ENCODE measurements at regions not wholly inside any gene's neighbourhood (a gene's known extent, or its start where the extent isn't known, plus 50 kb on each side); places are given as distances from the start of the nearest gene placed in this dataset.

DNA sequence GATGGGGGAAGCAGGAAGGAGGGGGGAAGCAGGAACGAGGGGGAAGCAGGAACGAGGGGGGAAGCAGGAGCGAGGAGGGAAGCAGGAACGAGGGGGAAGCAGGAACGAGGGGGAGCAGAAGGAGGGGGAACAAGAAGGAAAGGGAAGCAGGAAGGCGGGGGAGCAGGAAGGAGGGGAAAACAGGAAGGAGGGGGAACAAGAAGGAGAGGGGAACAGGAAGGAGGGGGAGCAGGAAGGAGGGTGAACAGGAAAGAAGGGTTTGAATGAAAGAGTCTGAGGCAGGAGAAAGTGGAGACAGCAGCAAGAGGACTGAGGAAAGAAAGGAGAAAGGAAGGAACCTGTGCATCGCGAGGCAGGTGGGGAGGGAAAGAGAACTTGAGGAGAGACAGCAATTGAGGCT, 256.6 kb downstream of the PTEN start:
- in situ Hi-C loops (cut with MboI; ENCODE audit: low pct_unique_long_range_greater_than_20kb, low sequenced_read_pairs), result no loop called here
- no peak for DNase-seq

DNA sequence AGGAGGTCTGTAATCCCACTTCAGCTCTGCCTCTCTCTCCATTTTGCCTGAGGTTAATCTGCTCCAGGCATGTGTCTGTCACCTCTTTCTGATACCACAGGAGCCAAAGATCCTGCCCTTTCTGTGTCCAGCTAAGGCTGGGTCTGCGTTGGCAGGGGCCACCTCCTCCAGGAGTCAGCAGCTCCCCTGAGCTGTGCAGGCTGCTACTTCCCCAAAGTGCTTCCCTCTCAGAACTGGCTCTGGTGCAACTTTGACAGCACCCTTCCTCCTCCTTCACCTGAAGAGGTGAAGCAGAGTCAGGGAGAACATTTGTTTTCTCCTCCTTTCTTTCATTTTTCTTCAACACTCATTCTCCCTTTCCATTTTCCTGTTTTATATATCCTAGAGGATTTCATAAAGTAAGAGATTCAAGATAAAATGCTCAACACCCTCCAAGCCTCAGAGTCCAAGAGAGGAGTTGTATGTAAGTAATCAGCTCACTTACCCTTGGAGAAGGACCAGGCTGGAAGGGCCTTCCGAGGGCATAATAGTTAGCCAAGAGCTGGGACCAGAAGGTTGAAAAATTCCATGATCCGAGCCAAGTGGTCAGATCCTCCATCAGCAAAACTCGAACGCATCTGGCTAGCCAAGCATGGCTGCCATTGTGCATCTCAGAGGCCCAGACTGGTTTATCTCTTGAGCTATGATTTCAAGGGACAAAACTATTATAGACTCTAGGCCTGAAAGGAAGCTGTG, 257.3 kb downstream of the PTEN start:
- DNase-seq, result peak; percentile 36
- in situ Hi-C loops (cut with MboI; ENCODE audit: low pct_unique_long_range_greater_than_20kb, low sequenced_read_pairs), result no loop called here

DNA sequence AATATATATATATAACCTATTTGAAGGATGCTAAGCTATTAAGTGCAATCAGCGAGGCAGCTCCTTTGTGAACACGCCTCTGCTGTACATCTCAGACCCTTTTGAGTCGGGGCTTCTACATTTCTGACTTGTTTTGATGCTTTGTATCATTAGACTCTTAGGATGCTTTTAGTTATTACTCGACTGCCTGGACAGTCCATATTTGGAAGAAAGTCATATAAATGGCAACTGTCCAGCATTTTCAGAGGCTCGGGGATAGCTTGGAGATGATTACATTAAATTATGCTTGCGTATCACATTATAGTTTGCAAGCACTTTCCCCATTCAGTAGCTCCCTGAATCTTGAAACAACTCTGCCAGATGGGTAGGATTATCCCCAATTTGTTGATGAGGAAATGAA, 257.9 kb downstream of the PTEN start:
- DNase-seq, result no peak
- in situ Hi-C loops (cut with MboI; ENCODE audit: low pct_unique_long_range_greater_than_20kb, low sequenced_read_pairs), result no loop called here

DNA sequence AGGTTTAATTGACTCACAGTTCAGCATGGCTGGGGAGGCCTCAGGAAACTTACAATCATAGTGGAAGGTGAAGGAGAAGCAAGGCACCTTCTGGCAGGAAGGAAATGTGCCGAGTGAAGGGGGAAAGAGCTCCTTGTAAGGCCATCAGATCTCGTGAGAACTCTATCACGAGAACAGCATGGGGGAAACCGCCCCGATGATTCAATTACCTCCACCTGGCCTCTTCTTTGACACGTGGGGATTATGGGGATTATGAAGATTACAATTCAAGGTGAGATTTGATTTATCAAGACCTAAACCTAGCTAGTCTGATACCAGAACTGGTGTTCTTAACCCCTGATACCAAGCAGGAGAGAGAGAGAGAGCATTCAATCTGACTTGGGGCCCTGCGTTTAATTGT, 258.7 kb downstream of the PTEN start:
- in situ Hi-C loops (cut with MboI; ENCODE audit: low pct_unique_long_range_greater_than_20kb, low sequenced_read_pairs), result no loop called here
- no peak for DNase-seq

GRCh38 chr10:88122576-88122975, 259.2 kb downstream of the PTEN start:
- DNase-seq, result no peak
- in situ Hi-C loops (cut with MboI; ENCODE audit: low pct_unique_long_range_greater_than_20kb, low sequenced_read_pairs), result no loop called here

- DNase-seq, result no peak
- in situ Hi-C loops (cut with MboI; ENCODE audit: low pct_unique_long_range_greater_than_20kb, low sequenced_read_pairs), result no loop called here
Observed at GRCh38 chr10:88125766-88126165, 262.3 kb downstream of the PTEN start.

DNA sequence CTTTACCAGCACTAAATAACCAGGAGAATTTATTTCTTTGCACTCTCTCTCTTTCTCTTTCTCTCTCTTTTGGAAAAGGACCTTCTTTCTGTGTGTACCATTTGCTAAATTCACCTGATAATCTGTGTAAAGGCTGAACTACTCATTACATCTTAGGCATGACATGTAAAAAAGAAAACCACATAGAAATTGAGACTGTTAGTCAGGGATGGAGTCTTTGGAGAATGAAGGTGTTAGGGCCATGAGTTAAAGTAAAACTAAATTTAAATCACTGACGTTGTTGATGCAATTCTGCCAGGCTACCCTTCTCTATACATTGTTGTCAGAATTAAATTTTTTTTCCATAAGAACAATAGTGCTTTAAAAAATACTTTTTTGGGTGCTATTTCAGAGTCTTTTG, 263.3 kb downstream of the PTEN start:
- in situ Hi-C loops (cut with MboI; ENCODE audit: low pct_unique_long_range_greater_than_20kb, low sequenced_read_pairs), result no loop called here
- no peak for DNase-seq

DNA sequence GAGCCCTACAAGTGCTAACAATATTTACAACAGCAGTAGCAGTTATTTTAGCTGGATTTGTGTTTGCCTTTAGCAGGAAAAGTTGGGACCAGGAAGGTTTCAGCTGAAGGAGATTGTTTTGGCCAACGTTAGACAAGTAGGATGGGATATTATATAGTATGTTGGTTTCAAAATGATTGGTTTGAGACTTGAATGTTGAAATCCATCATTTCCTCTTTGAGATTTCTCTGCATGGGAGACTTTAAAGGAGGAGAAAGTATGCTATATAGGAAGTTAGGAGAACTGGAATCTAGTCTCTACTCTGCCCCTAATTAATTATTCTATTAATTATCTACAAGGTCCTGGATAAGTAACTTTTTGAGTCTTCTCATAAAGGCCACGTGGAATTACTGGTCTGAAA, 263.8 kb downstream of the PTEN start:
- no peak for DNase-seq

GRCh38 chr10:88127766-88128165, 264.3 kb downstream of the PTEN start:
- in situ Hi-C loops (cut with MboI; ENCODE audit: low pct_unique_long_range_greater_than_20kb, low sequenced_read_pairs), result no loop called here
- DNase-seq, result no peak

More for the DNA sequence above, 263.8 kb downstream of the PTEN start:
- in situ Hi-C loops (cut with MboI; ENCODE audit: low pct_unique_long_range_greater_than_20kb, low sequenced_read_pairs), result no loop called here

GRCh38 chr10:88129013-88129412, 265.6 kb downstream of the PTEN start:
- DNase-seq, result no peak
- in situ Hi-C loops (cut with MboI; ENCODE audit: low pct_unique_long_range_greater_than_20kb, low sequenced_read_pairs), result no loop called here

- in situ Hi-C loops (cut with MboI; ENCODE audit: low pct_unique_long_range_greater_than_20kb, low sequenced_read_pairs), result no loop called here
- no peak for DNase-seq
Observed at GRCh38 chr10:88130912-88131311, 267.5 kb downstream of the PTEN start.

DNA sequence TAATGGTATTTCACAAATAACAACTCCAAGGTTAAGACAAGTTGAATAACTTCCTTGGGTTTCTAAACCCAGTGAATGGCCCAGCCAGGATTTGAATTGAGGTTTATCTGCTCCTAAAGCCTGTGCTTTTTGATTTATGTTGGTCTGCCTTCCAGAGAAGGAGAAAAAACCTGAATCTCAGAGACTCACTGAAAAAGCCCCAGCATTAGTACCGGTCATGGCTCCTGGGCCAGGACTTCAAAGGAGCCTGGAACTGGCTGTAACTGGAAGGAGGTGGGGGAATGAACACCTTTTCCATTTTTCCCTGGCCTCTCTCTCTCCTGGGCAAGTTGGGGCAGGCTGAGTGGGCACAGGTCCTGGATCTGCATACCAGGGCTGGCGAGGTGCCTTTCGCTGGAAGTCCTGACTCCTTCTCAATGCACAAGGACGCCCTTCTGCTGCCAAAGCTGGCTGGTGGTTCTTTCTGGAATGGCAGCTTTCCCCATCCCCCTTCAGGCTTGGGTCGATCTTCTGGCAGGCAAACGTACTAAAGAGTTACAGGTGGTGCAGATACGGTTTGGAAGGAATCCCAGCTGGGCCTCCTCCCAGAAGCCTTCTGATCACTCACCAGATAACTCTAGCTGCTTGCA, 268.2 kb downstream of the PTEN start:
- in situ Hi-C loops (cut with MboI; ENCODE audit: low pct_unique_long_range_greater_than_20kb, low sequenced_read_pairs), result no loop called here
- DNase-seq, result no peak

DNA sequence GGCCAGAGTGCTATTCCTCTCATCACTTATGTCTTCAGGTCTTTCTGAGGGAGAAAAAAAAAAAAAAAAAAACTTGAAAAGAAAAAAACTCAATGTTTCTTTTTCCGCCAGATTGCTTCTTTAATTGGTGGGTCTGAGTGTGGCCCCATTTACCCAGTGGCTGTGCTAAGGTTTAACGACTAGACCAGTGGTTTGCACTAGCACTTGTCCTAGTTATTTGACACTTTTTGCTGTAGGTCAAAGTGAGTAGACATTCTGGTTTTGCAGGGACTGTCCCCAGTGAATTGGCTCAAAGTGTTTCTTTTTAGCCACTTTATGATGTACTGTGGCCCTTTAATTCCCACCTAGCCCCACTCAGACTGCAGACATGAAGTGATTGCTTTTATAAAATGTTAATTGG, 273.3 kb downstream of the PTEN start:
- in situ Hi-C loops (cut with MboI; ENCODE audit: low pct_unique_long_range_greater_than_20kb, low sequenced_read_pairs), result no loop called here
- no peak for DNase-seq

GRCh38 chr10:88138319-88138848, 275.0 kb downstream of the PTEN start:
- in situ Hi-C loops (cut with MboI; ENCODE audit: low pct_unique_long_range_greater_than_20kb, low sequenced_read_pairs), result no loop called here
- DNase-seq, result no peak

GRCh38 chr10:88147000-88147798, 283.8 kb downstream of the PTEN start:
- in situ Hi-C loops (cut with MboI; ENCODE audit: low pct_unique_long_range_greater_than_20kb, low sequenced_read_pairs), result no loop called here
- DNase-seq, result no peak

- in situ Hi-C loops (cut with MboI; ENCODE audit: low pct_unique_long_range_greater_than_20kb, low sequenced_read_pairs), result no loop called here
- no peak for DNase-seq
Observed at GRCh38 chr10:88149906-88150305, 286.5 kb downstream of the PTEN start.

GRCh38 chr10:88150339-88150738, 286.9 kb downstream of the PTEN start:
- in situ Hi-C loops (cut with MboI; ENCODE audit: low pct_unique_long_range_greater_than_20kb, low sequenced_read_pairs), result no loop called here

DNA sequence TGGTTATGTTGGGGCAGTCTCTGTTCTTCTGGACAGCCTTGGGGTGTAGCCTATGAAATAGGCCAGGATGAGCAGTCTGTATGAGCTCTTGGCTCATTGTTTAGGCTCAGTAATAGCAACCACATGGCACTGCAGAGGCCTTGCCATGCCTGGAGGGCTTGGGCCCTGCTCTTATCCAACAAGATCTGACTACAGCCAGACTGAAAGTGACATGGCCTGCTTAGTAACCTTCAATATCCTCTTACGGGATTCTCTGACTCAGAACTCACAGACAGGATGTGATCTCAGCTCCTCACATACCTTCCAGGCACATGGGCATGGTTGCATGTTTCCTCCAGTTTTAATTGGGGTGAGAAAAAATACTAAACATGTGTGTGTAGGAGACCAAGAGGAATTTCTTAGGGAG, 289.3 kb downstream of the PTEN start:
- in situ Hi-C loops (cut with MboI; ENCODE audit: low pct_unique_long_range_greater_than_20kb, low sequenced_read_pairs), result no loop called here
- no peak for DNase-seq

More at GRCh38 chr10:88150339-88150738, 286.9 kb downstream of the PTEN start:
- no peak for DNase-seq

- no peak for DNase-seq
- in situ Hi-C loops (cut with MboI; ENCODE audit: low pct_unique_long_range_greater_than_20kb, low sequenced_read_pairs), result no loop called here
Observed at GRCh38 chr10:88154596-88155250, 291.3 kb downstream of the PTEN start.
